HepG2 (cell line): ENCODE measurements at regions not wholly inside any gene's neighbourhood (a gene's known extent, or its start where the extent isn't known, plus 50 kb on each side); places are given as distances from the start of the nearest gene placed in this dataset.

Experiments used
- ATAC-seq: fragments of 200-7000 bp; cut with Tn5 transposase; 3 replicates; pipeline ENCODE4 v1.9.1; 2020; ENCODE audit warnings: mild to moderate bottlenecking, moderate library complexity
- BruUV-seq: library from RNA; stranded (reverse); fragments of 400-500 nt; replicated peaks from 2 replicates; lab custom pipeline; 2021; lab: Mats Ljungman, UMichigan
- CTCF ChIA-PET: fragments of 300-600 bp; formaldehyde crosslinking; extraction: SDS; loops from one replicate; lab custom pipeline; 2021; ENCODE audit warnings: low total read pairs, inconsistent platforms, low intra/inter-chr PET ratio; lab: Yijun Ruan, JAX
- POLR2A ChIA-PET: fragments of 350-600 bp; sonication (Branson Sonifier 250); formaldehyde crosslinking; loops from one replicate; lab custom pipeline; 2020; ENCODE audit warnings: antibody characterized with exemption, inconsistent platforms; lab: Yijun Ruan, JAX
- DNase-seq: peaks from one replicate; pipeline ENCODE4 v3.0.0-alpha.2; 2015; ENCODE audit warnings: low spot score
- FAIRE-seq: peaks from 3 replicates; lab custom pipeline; 2011; peaks lifted over from hg19 to GRCh38; lab: Jason Lieb, UNC
- H2AFZ ChIP-seq: one replicate; pipeline ENCODE4 v1.6.1; 2011; ENCODE audit warnings: low read length, inconsistent platforms
- H3K27ac ChIP-seq: fragments of 300-600 bp; 3 replicates; pipeline ENCODE4 v1.8.0; 2011; ENCODE audit warnings: mixed run types, mild to moderate bottlenecking, mixed read lengths, low read length, inconsistent platforms; ENCODE audit not compliant: insufficient read depth; ENCODE audit errors: extremely low read length
- H3K27me3 ChIP-seq, 2 experiments: fragments of 200-600 bp in 1 of 2; 2 replicates in 1 of 2; 3 replicates in 1 of 2; pipeline versions ENCODE4 v1.6.0 to v1.8.0; 2011; ENCODE audit warnings: low read length in 2 of 2, mild to moderate bottlenecking in 2 of 2, moderate library complexity in 2 of 2, inconsistent platforms in 1 of 2; ENCODE audit not compliant: insufficient read depth in 2 of 2, control insufficient read depth in 1 of 2
- H3K36me3 ChIP-seq, 2 experiments: fragments of 200-600 bp in 1 of 2; replicated peaks in 1 of 2; 2 replicates in 1 of 2; 3 replicates in 1 of 2; pipeline versions ENCODE4 v1.5.1 to v1.8.0; 2011; ENCODE audit warnings: low read length in 2 of 2, inconsistent platforms in 1 of 2; ENCODE audit not compliant: insufficient read depth in 2 of 2, control insufficient read depth in 1 of 2
- H3K4me1 ChIP-seq: 2 replicates; pipeline ENCODE4 v1.5.1; 2012; ENCODE audit warnings: low read length, inconsistent platforms; ENCODE audit not compliant: insufficient read depth
- H3K4me2 ChIP-seq: 2 replicates; pipeline ENCODE4 v1.6.0; 2011; ENCODE audit warnings: low read depth, low read length, inconsistent platforms
- H3K4me3 ChIP-seq, 3 experiments: fragments of 200-600 bp in 1 of 3; sonication (generic), shearing (Covaris generic) in 1 of 3; replicated peaks in 1 of 3; 2 replicates each; pipeline ENCODE4 v1.5.1; 2011 to 2016; ENCODE audit warnings: low read length in 3 of 3, inconsistent platforms in 2 of 3, low read depth in 2 of 3, mild to moderate bottlenecking in 2 of 3, control low read depth in 1 of 3, mixed read lengths in 1 of 3; ENCODE audit not compliant: insufficient read depth in 1 of 3
- H3K79me2 ChIP-seq: one replicate; pipeline ENCODE4 v1.6.1; 2011; ENCODE audit warnings: low read length, inconsistent platforms; ENCODE audit not compliant: insufficient read depth
- H3K9ac ChIP-seq: 2 replicates; pipeline ENCODE4 v1.6.0; 2011; ENCODE audit warnings: mild to moderate bottlenecking, low read depth, low read length, inconsistent platforms; ENCODE audit not compliant: insufficient read depth
- H3K9me3 ChIP-seq: 2 replicates; pipeline ENCODE4 v1.5.1; 2012; ENCODE audit warnings: mild to moderate bottlenecking, low read length
- H4K20me1 ChIP-seq: 2 replicates; pipeline ENCODE4 v1.6.0; 2011; ENCODE audit warnings: inconsistent platforms, mild to moderate bottlenecking, low read length, moderate library complexity; ENCODE audit not compliant: insufficient read depth
- HOXA3 ChIP-seq: sonication (generic); formaldehyde crosslinking; IDR thresholded peaks from 2 replicates; pipeline ENCODE4 v1.5.0; 2020; ENCODE audit warnings: missing genetic modification reagents
- MED13 ChIP-seq: sonication (generic); formaldehyde crosslinking; IDR thresholded peaks from 2 replicates; pipeline ENCODE4 v1.5.0; 2020; ENCODE audit warnings: missing genetic modification reagents
- NPAS2 ChIP-seq: sonication (generic); formaldehyde crosslinking; IDR thresholded peaks from 2 replicates; pipeline ENCODE4 v1.8.0; 2022; ENCODE audit warnings: mild to moderate bottlenecking, missing genetic modification reagents, borderline replicate concordance
- NR2F2 ChIP-seq: IDR thresholded peaks from 2 replicates; pipeline ENCODE4 v1.6.1; 2012; ENCODE audit warnings: low read depth, inconsistent platforms, borderline replicate concordance
- RARG ChIP-seq: sonication (generic); formaldehyde crosslinking; IDR thresholded peaks from 2 replicates; pipeline ENCODE4 v1.4.0; 2020; ENCODE audit warnings: low read depth, mild to moderate bottlenecking, missing genetic modification reagents
- SP4 ChIP-seq: sonication (generic); formaldehyde crosslinking; IDR thresholded peaks from 2 replicates; pipeline ENCODE4 v1.8.1; 2023; ENCODE audit warnings: mild to moderate bottlenecking, missing genetic modification reagents
- TBP ChIP-seq: sonication (generic); formaldehyde crosslinking; IDR thresholded peaks from 2 replicates; pipeline ENCODE4 v1.5.0; 2020; ENCODE audit warnings: missing genetic modification reagents
- TMF1 ChIP-seq: sonication (generic); formaldehyde crosslinking; IDR thresholded peaks from 2 replicates; pipeline ENCODE4 v1.8.1; 2022; ENCODE audit warnings: low read depth, missing genetic modification reagents
- ZBTB7B ChIP-seq: sonication (generic); formaldehyde crosslinking; IDR thresholded peaks from 2 replicates; pipeline ENCODE4 v1.4.0; 2020; ENCODE audit warnings: missing genetic modification reagents
- ZKSCAN1 ChIP-seq: fragments of 150-350 bp; IDR thresholded peaks from 2 replicates; pipeline ENCODE4 v1.6.1; 2014; ENCODE audit warnings: low read length
- whole genome bisulfite sequencing: methylation state at CpG from one replicate; pipeline ENCODE4 v1.1.6; 2017; ENCODE audit warnings: low lambda C conversion rate; 5-methylcytosine and 5-hydroxymethylcytosine counted together
- in situ Hi-C: cut with HindIII; loops from 2 replicates; pipeline ENCODE4 v1.10.0; 2017; ENCODE audit warnings: low pct_unique_long_range_greater_than_20kb; ENCODE audit not compliant: extremely low pct_ligation_motif_present
- intact Hi-C: fragments of 100-400 bp; cut with micrococcal nuclease; formaldehyde crosslinking; loops from one replicate; pipeline ENCODE4 v1.10.0; 2022; ENCODE audit not compliant: unreplicated experiment
- TF ChIP-seq, protein P1 (sequence below): sonication (generic); formaldehyde crosslinking; IDR thresholded peaks from 2 replicates; pipeline ENCODE4 v1.8.1; 2023; ENCODE audit warnings: mild to moderate bottlenecking, missing genetic modification reagents
- TF ChIP-seq, protein P2 (sequence below): sonication (generic); formaldehyde crosslinking; IDR thresholded peaks from 2 replicates; pipeline ENCODE4 v1.8.0; 2023; ENCODE audit warnings: mild to moderate bottlenecking, missing genetic modification reagents

DNA sequence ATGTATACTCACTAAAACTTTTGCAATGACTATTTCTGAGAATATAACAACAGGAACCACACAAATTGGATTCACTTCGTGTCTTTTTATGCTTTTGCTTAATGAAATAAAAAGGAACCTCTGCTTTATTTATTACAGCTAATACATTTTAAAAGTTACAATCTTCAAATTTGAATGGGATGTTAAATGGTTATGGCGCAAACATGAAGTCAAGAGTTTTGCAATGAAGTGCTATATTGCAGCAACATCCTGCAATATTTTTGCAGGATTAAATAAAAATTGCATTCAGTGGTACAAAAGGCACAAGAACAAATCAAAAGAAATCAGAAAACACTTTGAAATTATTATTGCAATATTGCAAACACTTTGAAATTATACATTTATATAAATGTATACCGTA, 1519.0 kb upstream of the MIR17HG start:
- TF ChIP-seq TMF1 (no peak), NR2F2 (no peak), TBP (no peak), RARG (CRISPR knock-in tag) (no peak), ZKSCAN1 (no peak), ZBTB7B (CRISPR knock-in tag) (no peak), MED13 (CRISPR knock-in tag) (no peak), SP4 (CRISPR knock-in tag) (no peak), HOXA3 (CRISPR knock-in tag) (no peak), NPAS2 (CRISPR knock-in tag) (no peak)
- TF ChIP-seq, protein P1, sequence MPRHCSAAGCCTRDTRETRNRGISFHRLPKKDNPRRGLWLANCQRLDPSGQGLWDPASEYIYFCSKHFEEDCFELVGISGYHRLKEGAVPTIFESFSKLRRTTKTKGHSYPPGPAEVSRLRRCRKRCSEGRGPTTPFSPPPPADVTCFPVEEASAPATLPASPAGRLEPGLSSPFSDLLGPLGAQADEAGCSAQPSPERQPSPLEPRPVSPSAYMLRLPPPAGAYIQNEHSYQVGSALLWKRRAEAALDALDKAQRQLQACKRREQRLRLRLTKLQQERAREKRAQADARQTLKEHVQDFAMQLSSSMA (CRISPR knock-in tag), result no peak
- TF ChIP-seq, protein P2, sequence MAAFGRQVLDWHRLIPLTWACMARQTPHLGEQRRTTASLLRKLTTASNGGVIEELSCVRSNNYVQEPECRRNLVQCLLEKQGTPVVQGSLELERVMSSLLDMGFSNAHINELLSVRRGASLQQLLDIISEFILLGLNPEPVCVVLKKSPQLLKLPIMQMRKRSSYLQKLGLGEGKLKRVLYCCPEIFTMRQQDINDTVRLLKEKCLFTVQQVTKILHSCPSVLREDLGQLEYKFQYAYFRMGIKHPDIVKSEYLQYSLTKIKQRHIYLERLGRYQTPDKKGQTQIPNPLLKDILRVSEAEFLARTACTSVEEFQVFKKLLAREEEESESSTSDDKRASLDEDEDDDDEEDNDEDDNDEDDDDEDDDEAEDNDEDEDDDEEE, result no peak
- Histone ChIP-seq H3K27ac (no peak overlapping the region), H3K9me3 (no peaks in the 10 kb centered on the region), H3K4me3 (no peak overlapping the region), H3K4me1 (no peaks in the 10 kb centered on the region), H3K79me2 (no peaks in the 10 kb centered on the region), H3K27me3 (no peaks in the 10 kb centered on the region), H3K4me2 (no peak overlapping the region), H2AFZ (no peak overlapping the region), H3K9ac (no peak overlapping the region), H3K36me3 (no peaks in the 10 kb centered on the region), H4K20me1 (no peaks in the 10 kb centered on the region)
- no peak for DNase-seq
- POLR2A ChIA-PET, result no interaction called here
- no peak for FAIRE-seq
- 24% methylated on average over 3 of the region's 3 CpGs for WGBS
- CTCF ChIA-PET, result no interaction called here
- BruUV-seq, result no TSS peak
- ATAC-seq, result no peak
- intact Hi-C loops (no loop called here), in situ Hi-C loops (no loop called here)
